Fibroblast of the conjunctiva (primary cell): ENCODE measurements at regions not wholly inside any gene's neighbourhood (a gene's known extent, or its start where the extent isn't known, plus 50 kb on each side); places are given as distances from the start of the nearest gene placed in this dataset.
A peak's percentile ranks its signal among the peaks of the same experiment; 100 is the strongest.

Experiments used
- DNase-seq: peaks from one replicate; pipeline ENCODE4 v3.0.0-alpha.2; 2010; ENCODE audit warnings: low read depth

DNA sequence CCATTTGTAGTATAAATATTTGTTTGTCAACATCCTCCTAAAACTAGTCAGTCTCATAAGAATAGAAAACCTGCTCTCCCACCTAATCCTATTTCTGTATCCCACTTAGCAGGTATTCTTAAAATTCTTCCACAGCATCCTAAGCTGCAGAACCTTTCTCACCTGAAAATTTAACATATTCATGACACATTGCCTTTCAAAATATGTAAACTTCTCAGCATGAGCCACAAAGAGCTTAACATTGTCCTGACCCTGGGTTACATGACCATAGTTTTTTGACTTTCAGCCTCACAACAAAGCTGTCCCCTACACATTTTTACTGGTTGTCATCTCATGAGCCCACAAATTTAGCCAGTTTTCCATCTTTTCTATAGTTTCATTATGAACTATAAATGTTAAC, 712.1 kb downstream of the LTN1 start:
- no peak for DNase-seq

DNA sequence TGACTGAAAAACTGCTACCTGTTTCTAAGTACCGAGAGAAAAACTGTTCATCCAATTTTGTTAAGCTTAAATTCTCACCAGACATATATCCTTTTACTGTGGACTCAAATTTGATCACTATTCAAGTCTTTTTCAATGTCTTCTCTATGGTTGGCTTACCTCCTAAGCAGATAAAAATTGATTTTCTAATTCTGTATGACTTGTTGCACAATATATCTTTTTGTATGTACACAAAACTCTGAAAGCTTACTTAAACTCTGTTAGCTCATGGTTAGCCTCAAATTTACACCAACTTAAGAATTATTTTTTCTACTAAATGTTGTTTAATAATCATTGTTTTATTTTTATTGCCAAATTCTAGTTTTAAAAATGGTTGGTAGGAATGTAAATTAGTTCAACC, 715.4 kb downstream of the LTN1 start:
- DNase-seq: no peak

- no peak for DNase-seq
Observed at GRCh38 chr21:28272272-28272992, 720.2 kb downstream of the LTN1 start.

DNA sequence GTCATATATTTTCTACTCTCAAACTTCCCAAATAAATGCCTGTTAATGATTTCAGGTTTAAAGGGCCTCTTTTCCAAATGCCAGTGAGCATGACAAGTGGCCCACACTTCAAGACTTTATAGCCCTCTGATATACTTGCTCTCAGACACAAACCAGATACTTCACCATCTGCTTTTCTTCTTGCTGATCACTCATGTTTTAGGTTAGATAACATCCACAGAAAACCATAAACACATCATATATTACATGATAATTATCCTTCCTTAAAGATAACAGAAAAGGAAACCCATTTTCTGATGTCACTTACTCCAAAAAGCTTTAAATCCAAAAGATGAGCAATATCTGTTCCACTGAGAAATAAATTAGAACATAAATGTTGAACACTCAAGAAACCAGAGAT, 723.5 kb downstream of the LTN1 start:
- no peak for DNase-seq

DNA sequence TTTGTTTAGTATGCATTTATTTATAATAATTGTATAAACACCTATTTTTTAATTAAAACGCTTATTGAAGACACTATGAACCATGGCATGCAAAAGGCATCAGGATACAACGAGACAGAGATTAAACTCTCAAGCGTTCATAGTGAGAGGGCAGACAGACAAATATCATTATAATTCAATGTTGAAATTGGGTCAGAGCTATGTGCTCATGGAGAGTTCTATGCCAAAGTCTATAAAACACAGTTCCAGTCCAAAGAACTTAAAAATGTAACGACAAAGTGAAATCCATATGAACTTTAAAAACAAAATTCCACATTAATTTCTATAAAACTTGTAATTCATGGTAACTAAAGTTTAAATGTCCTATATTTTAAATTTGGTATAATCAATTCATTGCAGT, 724.0 kb downstream of the LTN1 start:
- no peak for DNase-seq

DNA sequence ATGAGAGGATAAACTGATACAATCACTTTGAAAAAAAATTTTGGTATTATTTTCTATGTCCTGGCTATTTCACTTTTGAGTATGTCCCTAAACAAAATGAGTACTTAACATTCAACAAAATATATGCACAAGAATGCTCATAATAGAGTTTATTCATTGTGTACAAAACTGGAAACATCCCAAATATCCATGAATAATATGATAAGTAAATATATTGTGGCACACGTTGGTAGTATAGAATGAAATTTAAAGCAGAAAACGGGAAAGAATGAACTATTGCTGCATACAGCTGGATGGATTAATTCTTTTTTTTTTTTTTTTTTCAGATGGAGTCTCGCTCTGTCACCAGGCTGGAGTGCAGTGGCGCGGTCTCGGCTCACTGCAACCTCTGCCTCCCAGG, 725.2 kb downstream of the LTN1 start:
- no peak for DNase-seq

- no peak for DNase-seq
Observed at GRCh38 chr21:28266061-28266460, 726.6 kb downstream of the LTN1 start.

DNA sequence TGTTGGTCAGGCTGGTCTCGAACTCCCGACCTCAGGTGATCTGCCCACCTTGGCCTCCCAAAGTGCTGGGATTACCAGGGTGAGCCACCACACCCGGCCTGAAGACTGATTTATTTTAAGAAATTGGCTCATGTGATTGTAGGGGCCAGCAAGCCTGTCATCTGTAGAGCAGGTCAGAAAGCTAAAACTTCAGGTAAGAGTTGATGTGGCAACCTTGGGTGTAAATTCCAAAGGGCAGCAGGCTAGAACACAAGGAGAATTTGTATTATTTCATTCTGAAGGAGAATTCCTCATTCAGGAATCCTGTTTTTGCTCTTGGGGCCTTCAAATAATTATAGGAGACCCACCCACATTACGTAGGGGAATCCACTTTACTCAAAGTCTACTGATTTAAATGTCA, 728.7 kb downstream of the LTN1 start:
- DNase-seq: no peak

GRCh38 chr21:28261298-28261697, 731.4 kb downstream of the LTN1 start:
- DNase-seq: no peak

DNA sequence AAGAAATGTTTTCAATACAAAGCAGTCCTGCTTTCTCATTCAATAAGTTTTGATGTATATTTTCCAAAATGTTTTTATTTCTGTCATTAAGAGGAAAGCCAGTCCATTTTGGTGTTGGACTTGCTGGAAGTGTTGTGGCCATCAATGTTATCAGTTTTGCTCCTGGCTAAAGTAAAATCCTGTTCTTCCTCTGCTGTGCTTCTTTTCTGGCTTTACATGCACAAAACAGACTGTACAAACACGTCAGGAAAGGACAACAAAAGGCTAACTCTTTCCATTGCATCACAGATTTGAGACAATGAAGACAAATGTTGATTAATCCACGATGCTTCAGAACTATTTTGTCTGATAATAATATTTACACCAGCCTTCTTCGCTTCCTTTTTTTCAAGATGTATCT, 735.4 kb downstream of the LTN1 start:
- DNase-seq: peak; percentile 36

GRCh38 chr21:28256837-28257236, 735.8 kb downstream of the LTN1 start:
- DNase-seq: no peak

DNA sequence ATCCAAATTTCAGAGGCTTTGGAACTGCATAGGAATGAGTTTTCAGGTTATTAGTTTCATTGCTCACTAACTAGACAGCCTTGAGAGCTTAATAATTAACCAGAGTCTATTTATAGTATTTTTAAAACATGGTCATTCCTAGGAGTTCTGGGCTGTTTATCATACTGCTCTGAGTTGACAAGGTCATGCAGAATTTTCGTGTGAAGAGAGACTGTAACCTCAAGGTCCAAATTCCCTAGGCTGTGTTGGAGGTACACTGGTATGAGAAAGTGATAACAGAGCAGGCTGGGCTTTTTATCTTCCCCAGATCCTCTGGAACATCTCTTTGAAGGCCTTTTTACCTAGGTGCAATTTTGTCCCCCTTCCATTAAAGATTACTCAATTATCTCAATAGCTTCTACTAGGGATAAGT, 736.3 kb downstream of the LTN1 start:
- DNase-seq: no peak

GRCh38 chr21:28253961-28254360, 738.7 kb downstream of the LTN1 start:
- no peak for DNase-seq

DNA sequence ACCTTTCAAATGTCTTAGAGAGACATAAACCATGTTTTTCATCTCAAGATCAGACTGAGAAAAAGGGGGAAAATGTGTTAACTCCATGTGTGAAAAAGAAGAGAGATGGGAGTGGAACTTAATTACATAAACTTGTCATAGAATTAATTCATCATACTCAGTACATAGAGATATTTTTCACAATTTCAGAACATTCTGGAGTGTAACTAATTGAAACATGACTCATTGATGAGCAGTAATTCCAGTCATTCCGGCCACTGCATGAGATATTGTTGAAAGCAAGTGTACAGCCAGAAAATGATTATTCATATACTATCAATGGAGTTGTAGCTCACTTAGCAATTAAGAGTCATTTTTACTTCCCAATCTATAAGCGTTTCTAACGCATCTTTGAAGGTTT, 739.3 kb downstream of the LTN1 start:
- DNase-seq: no peak

GRCh38 chr21:28252928-28253327, 739.7 kb downstream of the LTN1 start:
- no peak for DNase-seq

GRCh38 chr21:28250946-28251345, 741.7 kb downstream of the LTN1 start:
- no peak for DNase-seq

DNA sequence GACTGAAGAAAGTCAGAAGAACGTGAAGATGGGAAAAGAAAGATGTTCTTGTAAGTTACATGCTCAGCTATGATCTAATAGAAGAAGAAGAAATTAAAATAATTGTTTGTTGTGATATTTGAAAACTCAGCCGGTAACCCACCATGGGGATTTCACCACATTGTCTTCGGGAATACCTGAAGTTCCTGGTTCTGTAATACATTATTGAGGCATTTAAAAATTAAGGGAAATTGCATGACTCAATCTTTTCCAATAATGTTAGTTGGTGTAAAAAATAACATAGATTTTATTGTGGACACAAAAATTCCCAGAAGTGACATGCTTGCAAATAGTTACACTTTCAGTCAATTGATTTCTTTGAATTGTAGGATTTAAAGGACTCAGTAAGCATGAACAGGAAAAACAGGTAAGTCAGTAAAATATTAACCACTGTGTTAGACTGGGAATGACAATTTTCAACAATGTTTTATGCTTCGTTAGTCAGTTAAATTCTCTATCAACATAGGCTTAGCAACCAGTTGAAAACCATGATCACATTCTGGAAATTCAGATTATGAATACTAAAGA, 745.1 kb downstream of the LTN1 start:
- no peak for DNase-seq

- DNase-seq: no peak
Observed at GRCh38 chr21:28240586-28240985, 752.1 kb downstream of the LTN1 start.

DNA sequence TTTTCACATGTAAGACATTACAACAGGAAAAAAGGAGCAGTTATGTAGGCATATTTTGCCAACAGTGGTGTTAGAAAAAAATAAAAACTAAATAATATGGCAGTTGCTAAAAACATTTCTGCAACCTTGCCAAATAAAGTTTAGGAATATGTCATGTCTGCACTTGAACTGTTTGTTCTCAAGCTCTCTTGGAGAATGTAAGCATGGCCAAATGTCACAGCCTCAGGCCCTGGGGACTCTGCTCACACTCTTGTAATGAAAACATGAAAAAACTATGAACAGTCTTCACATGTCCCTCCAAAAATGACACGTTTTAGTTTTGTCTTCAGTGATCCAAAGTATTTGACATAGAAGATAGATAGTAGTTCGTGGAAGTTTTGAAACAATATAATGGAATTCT, 753.3 kb downstream of the LTN1 start:
- peak; percentile 18 for DNase-seq

- no peak for DNase-seq
Observed at GRCh38 chr21:28237661-28238060, 755.0 kb downstream of the LTN1 start.

- DNase-seq: no peak
Observed at GRCh38 chr21:28235169-28235895, 757.3 kb downstream of the LTN1 start.

DNA sequence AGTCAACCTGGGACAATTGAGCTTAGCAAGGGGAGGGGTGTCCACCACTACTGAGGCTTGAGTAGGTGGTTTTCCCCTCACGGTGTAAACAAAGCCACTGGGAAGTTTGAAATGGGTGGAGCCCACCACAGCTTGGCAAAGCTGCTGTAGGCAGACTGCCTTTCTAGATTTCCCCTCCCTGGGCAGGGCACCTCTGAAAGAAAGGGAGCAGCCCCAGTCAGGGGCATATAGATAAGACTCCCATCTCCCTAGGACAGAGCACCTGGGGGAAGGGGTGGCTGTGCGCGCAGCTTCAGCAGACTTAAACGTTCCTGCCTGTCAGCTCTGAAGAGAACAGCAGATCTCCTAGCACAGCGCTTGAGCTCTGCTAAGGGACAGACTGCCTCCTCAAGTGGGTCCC, 758.4 kb downstream of the LTN1 start:
- DNase-seq: no peak

GRCh38 chr21:28233536-28234220, 759.0 kb downstream of the LTN1 start:
- no peak for DNase-seq
